Spleen (tissue), 7 donors: ENCODE measurements at regions not wholly inside any gene's neighbourhood (a gene's known extent, or its start where the extent isn't known, plus 50 kb on each side); places are given as distances from the start of the nearest gene placed in this dataset.

Experiments
- CTCF ChIP-seq, 11 experiments: fragments of 200-600 bp in 7 of 11; fragments of 450-650 bp in 4 of 11; sonication (generic) in 4 of 11; IDR thresholded peaks in 8 of 11; conservative IDR thresholded peaks in 3 of 11; 1 replicate in 7 of 11; 2 replicates in 4 of 11; pipeline versions ENCODE4 v1.4.0 to v1.8.0; 2016 to 2021; ENCODE audit warnings: antibody characterized with exemption in 11 of 11, inconsistent platforms in 4 of 11, mild to moderate bottlenecking in 1 of 11
- POLR2A ChIP-seq, 3 donors: fragments of 450-650 bp; IDR thresholded peaks; one replicate each; pipeline ENCODE4 v1.5.1; 2017; ENCODE audit warnings: antibody characterized with exemption in 3 of 3, mild to moderate bottlenecking in 1 of 3
- donor health status: DM: no; HTN: no; CAD: no; lungs with moderate emphysema.
- donor health status: DM: no; HTN: no; CAD: no.
- donor health status: DM: no; HTN: no; CAD: no.

- TF ChIP-seq CTCF (IDR thresholded peaks at IDR 0.05 in 8 of 11, conservative IDR thresholded peaks at IDR 0.05 in 3 of 11): no peak
- no peak for TF ChIP-seq POLR2A (IDR thresholded peaks at IDR 0.05)
Measured at GRCh38 chr13:22154041-22154440, 483.2 kb downstream of the FGF9 start.
